HL-60/S4 treated with retinoic acid at 250 ng/mL for 4 days and 3 days (cell line): ENCODE measurements at regions not wholly inside any gene's neighbourhood (a gene's known extent, or its start where the extent isn't known, plus 50 kb on each side); places are given as distances from the start of the nearest gene placed in this dataset.
"Not testable (repeated sequence)": the region's sequence is repeated elsewhere in the genome, so short reads cannot be mapped to it uniquely, and the experiment has no call there.

Source experiments
- in situ Hi-C: fragments of 300-500 bp; cut with MboI; formaldehyde crosslinking; loops from 2 replicates; pipeline ENCODE4 v1.7.0; 2022; ENCODE audit warnings: low sequenced_read_pairs

- in situ Hi-C loops: no loop called here
Observed at GRCh38 chr2:176562359-176563078, 293.3 kb downstream of the MTX2 start.

- in situ Hi-C loops: no loop called here
Observed at GRCh38 chr2:176565641-176566323, 296.5 kb downstream of the MTX2 start.

- in situ Hi-C loops: no loop called here
Observed at GRCh38 chr2:176566496-176566895, 297.3 kb downstream of the MTX2 start.

- in situ Hi-C loops: no loop called here
Observed at GRCh38 chr2:176566961-176567360, 297.7 kb downstream of the MTX2 start.

GRCh38 chr2:176567361-176567760 lies 298.1 kb downstream of the MTX2 start:
- in situ Hi-C loops: no loop called here

- in situ Hi-C loops: no loop called here
Observed at GRCh38 chr2:176569574-176569973, 300.3 kb downstream of the MTX2 start.

GRCh38 chr2:176573612-176574483 lies 304.6 kb downstream of the MTX2 start:
- in situ Hi-C loops: no loop called here

GRCh38 chr2:176574484-176575236 lies 305.4 kb downstream of the MTX2 start:
- in situ Hi-C loops: no loop called here

- in situ Hi-C loops: no loop called here
Observed at GRCh38 chr2:176575237-176575744, 306.0 kb downstream of the MTX2 start.

- in situ Hi-C loops: no loop called here
Observed at GRCh38 chr2:176577054-176577453, 307.8 kb downstream of the MTX2 start.

GRCh38 chr2:176578292-176578691 lies 309.1 kb downstream of the MTX2 start:
- in situ Hi-C loops: not testable (repeated sequence)

GRCh38 chr2:176579608-176580007 lies 310.4 kb downstream of the MTX2 start:
- in situ Hi-C loops: no loop called here

- in situ Hi-C loops: no loop called here
Observed at GRCh38 chr2:176581557-176582165, 312.4 kb downstream of the MTX2 start.

GRCh38 chr2:176582176-176582575 lies 312.9 kb downstream of the MTX2 start:
- in situ Hi-C loops: no loop called here

GRCh38 chr2:176582990-176583481 lies 313.8 kb downstream of the MTX2 start:
- in situ Hi-C loops: no loop called here

GRCh38 chr2:176583607-176584006 lies 314.4 kb downstream of the MTX2 start:
- in situ Hi-C loops: no loop called here

GRCh38 chr2:176584333-176584732 lies 315.1 kb downstream of the MTX2 start:
- in situ Hi-C loops: no loop called here

- in situ Hi-C loops: no loop called here
Observed at GRCh38 chr2:176585291-176585690, 316.0 kb downstream of the MTX2 start.

GRCh38 chr2:176585791-176586190 lies 316.5 kb downstream of the MTX2 start:
- in situ Hi-C loops: no loop called here

- in situ Hi-C loops: no loop called here
Observed at GRCh38 chr2:176589287-176589686, 320.0 kb downstream of the MTX2 start.
